MM.1S (cell line): ENCODE measurements at regions not wholly inside any gene's neighbourhood (a gene's known extent, or its start where the extent isn't known, plus 50 kb on each side); places are given as distances from the start of the nearest gene placed in this dataset.

Experiments
- DNase-seq: peaks from one replicate; pipeline ENCODE4 v3.0.0-alpha.2; 2015
- H2AFZ ChIP-seq: fragments of 300-600 bp; sonication (generic); 2 replicates; pipeline ENCODE4 v1.6.0; 2016; ENCODE audit warnings: antibody characterized with exemption, low read length
- H3F3A ChIP-seq: fragments of 300-600 bp; sonication (generic); 2 replicates; pipeline ENCODE4 v1.6.1; 2016; ENCODE audit warnings: mild to moderate bottlenecking, antibody characterized with exemption, low read length, moderate library complexity, mixed read lengths; ENCODE audit not compliant: insufficient read depth
- H3K27ac ChIP-seq: fragments of 300-600 bp; sonication (generic); 2 replicates; pipeline ENCODE4 v1.5.1; 2016; ENCODE audit warnings: mild to moderate bottlenecking, low read length
- H3K27me3 ChIP-seq: fragments of 300-600 bp; sonication (generic); replicated peaks from 2 replicates; pipeline ENCODE4 v1.6.0; 2016; ENCODE audit warnings: low read length; ENCODE audit not compliant: insufficient read depth
- H3K36me3 ChIP-seq: fragments of 300-600 bp; sonication (generic); replicated peaks from 2 replicates; pipeline ENCODE4 v1.6.1; 2016; ENCODE audit warnings: mild to moderate bottlenecking, low read length, mixed read lengths; ENCODE audit not compliant: insufficient read depth
- H3K4me1 ChIP-seq: fragments of 300-600 bp; sonication (generic); 2 replicates; pipeline ENCODE4 v1.6.1; 2016; ENCODE audit warnings: low read length, mixed read lengths
- H3K4me2 ChIP-seq: fragments of 300-600 bp; sonication (generic); 2 replicates; pipeline ENCODE4 v1.6.0; 2016; ENCODE audit warnings: low read depth, low read length
- H3K4me3 ChIP-seq: fragments of 300-600 bp; sonication (generic); 2 replicates; pipeline ENCODE4 v1.5.1; 2016; ENCODE audit warnings: low read length, mixed read lengths
- H3K79me2 ChIP-seq: fragments of 300-600 bp; sonication (generic); 2 replicates; pipeline ENCODE4 v1.6.1; 2016; ENCODE audit warnings: mixed run types, low read length, mixed read lengths
- H3K9ac ChIP-seq: fragments of 300-600 bp; sonication (generic); 2 replicates; pipeline ENCODE4 v1.6.1; 2016; ENCODE audit warnings: low read length, mixed read lengths
- H3K9me2 ChIP-seq: fragments of 300-600 bp; sonication (generic); replicated peaks from 2 replicates; pipeline ENCODE4 v1.6.1; 2016; ENCODE audit warnings: mild to moderate bottlenecking, low read length, mixed read lengths; ENCODE audit not compliant: insufficient read depth
- H3K9me3 ChIP-seq: fragments of 300-600 bp; sonication (generic); replicated peaks from 2 replicates; pipeline ENCODE4 v1.6.1; 2016; ENCODE audit warnings: mild to moderate bottlenecking, low read length, mixed read lengths; ENCODE audit not compliant: insufficient read depth
- H4K20me1 ChIP-seq: fragments of 300-600 bp; sonication (generic); 2 replicates; pipeline ENCODE4 v1.6.1; 2016; ENCODE audit warnings: mild to moderate bottlenecking, low read length, moderate library complexity, mixed read lengths; ENCODE audit not compliant: insufficient read depth
- CTCF ChIP-seq: fragments of 300-600 bp; sonication (generic); IDR thresholded peaks from 2 replicates; pipeline ENCODE4 v1.5.1; 2016; ENCODE audit warnings: antibody characterized with exemption, low read length, mixed read lengths
- EZH2 ChIP-seq: fragments of 300-600 bp; sonication (generic); optimal IDR thresholded peaks from 2 replicates; pipeline ENCODE3; 2017; ENCODE audit warnings: low read depth, mild to moderate bottlenecking, antibody characterized with exemption, low read length, mixed read lengths
- EZH2phosphoT487 ChIP-seq: fragments of 300-600 bp; sonication (generic); IDR thresholded peaks from 2 replicates; pipeline ENCODE4 v1.6.1; 2018; ENCODE audit warnings: antibody characterized with exemption, low read length

GRCh38 chr3:145079436-145079835 lies 1081.5 kb downstream of the PLOD2 start:
- no peak overlapping the region for H3K4me2 ChIP-seq
- H2AFZ ChIP-seq = no peak overlapping the region
- no peaks in the 10 kb centered on the region for H3F3A ChIP-seq
- H3K9me3 ChIP-seq = no peaks in the 10 kb centered on the region
- H3K9ac ChIP-seq = no peak overlapping the region
- no peaks in the 10 kb centered on the region for H4K20me1 ChIP-seq
- H3K9me2 ChIP-seq = no peaks in the 10 kb centered on the region
- DNase-seq = no peak
- H3K4me3 ChIP-seq = no peak overlapping the region
- no peak for TF ChIP-seq CTCF
- TF ChIP-seq EZH2phosphoT487 = no peak
- no peak for TF ChIP-seq EZH2
- H3K79me2 ChIP-seq = no peaks in the 10 kb centered on the region
- H3K36me3 ChIP-seq = no peaks in the 10 kb centered on the region
- H3K27me3 ChIP-seq = no peaks in the 10 kb centered on the region
- H3K27ac ChIP-seq = no peak overlapping the region
- no peaks in the 10 kb centered on the region for H3K4me1 ChIP-seq

GRCh38 chr3:145087038-145087437 lies 1073.9 kb downstream of the PLOD2 start:
- no peak overlapping the region for H3K27ac ChIP-seq
- no peaks in the 10 kb centered on the region for H3F3A ChIP-seq
- no peak overlapping the region for H3K4me3 ChIP-seq
- no peak for TF ChIP-seq CTCF
- no peak for TF ChIP-seq EZH2phosphoT487
- TF ChIP-seq EZH2 = no peak
- H3K4me1 ChIP-seq = no peaks in the 10 kb centered on the region
- H2AFZ ChIP-seq = no peak overlapping the region
- H3K79me2 ChIP-seq = no peaks in the 10 kb centered on the region
- no peaks in the 10 kb centered on the region for H3K36me3 ChIP-seq
- DNase-seq = no peak
- H3K27me3 ChIP-seq = no peaks in the 10 kb centered on the region
- no peaks in the 10 kb centered on the region for H4K20me1 ChIP-seq
- H3K4me2 ChIP-seq = no peak overlapping the region
- no peak overlapping the region for H3K9ac ChIP-seq
- H3K9me3 ChIP-seq = no peaks in the 10 kb centered on the region
- H3K9me2 ChIP-seq = no peaks in the 10 kb centered on the region

- H3K4me2 ChIP-seq = no peak overlapping the region
- H3K27ac ChIP-seq = no peak overlapping the region
- no peak for DNase-seq
- H4K20me1 ChIP-seq = no peaks in the 10 kb centered on the region
- no peak for TF ChIP-seq EZH2phosphoT487
- TF ChIP-seq CTCF = no peak
- TF ChIP-seq EZH2 = no peak
- no peak overlapping the region for H2AFZ ChIP-seq
- H3K9me2 ChIP-seq = no peaks in the 10 kb centered on the region
- no peaks in the 10 kb centered on the region for H3F3A ChIP-seq
- no peaks in the 10 kb centered on the region for H3K9me3 ChIP-seq
- H3K4me3 ChIP-seq = no peak overlapping the region
- no peaks in the 10 kb centered on the region for H3K27me3 ChIP-seq
- no peaks in the 10 kb centered on the region for H3K36me3 ChIP-seq
- no peak overlapping the region for H3K9ac ChIP-seq
- H3K79me2 ChIP-seq = no peaks in the 10 kb centered on the region
- no peaks in the 10 kb centered on the region for H3K4me1 ChIP-seq
Observed at GRCh38 chr3:145088917-145089316, 1072.1 kb downstream of the PLOD2 start.
